DOHH2 (cell line): ENCODE measurements at regions not wholly inside any gene's neighbourhood (a gene's known extent, or its start where the extent isn't known, plus 50 kb on each side); places are given as distances from the start of the nearest gene placed in this dataset.
"Not testable (repeated sequence)": the region's sequence is repeated elsewhere in the genome, so short reads cannot be mapped to it uniquely, and the experiment has no call there.

Source experiments
- H3F3A ChIP-seq: fragments of 200-600 bp; sonication (generic), shearing (Covaris generic); 2 replicates; pipeline ENCODE4 v1.6.0; 2016; ENCODE audit warnings: antibody characterized with exemption, mild to moderate bottlenecking; ENCODE audit not compliant: control insufficient read depth, insufficient read depth
- H3K27ac ChIP-seq: fragments of 200-600 bp; sonication (generic); 2 replicates; pipeline ENCODE4 v1.5.1; 2014; ENCODE audit warnings: low read depth, mild to moderate bottlenecking, low read length, moderate library complexity
- H3K27me3 ChIP-seq: fragments of 200-600 bp; sonication (generic); 2 replicates; pipeline ENCODE4 v1.6.1; 2014; ENCODE audit warnings: mild to moderate bottlenecking, low read length, mixed read lengths; ENCODE audit not compliant: control insufficient read depth
- H3K36me3 ChIP-seq: fragments of 200-600 bp; sonication (generic); 2 replicates; pipeline ENCODE4 v1.6.1; 2014; ENCODE audit warnings: mild to moderate bottlenecking, low read length, moderate library complexity, mixed read lengths; ENCODE audit not compliant: control insufficient read depth
- H3K4me1 ChIP-seq: fragments of 200-600 bp; sonication (generic); 2 replicates; pipeline ENCODE4 v1.6.1; 2014; ENCODE audit warnings: mild to moderate bottlenecking, low read length, mixed read lengths; ENCODE audit not compliant: control insufficient read depth
- H3K4me2 ChIP-seq: fragments of 200-600 bp; sonication (generic); 2 replicates; pipeline ENCODE4 v1.6.0; 2014; ENCODE audit warnings: mild to moderate bottlenecking, low read length, moderate library complexity
- H3K4me3 ChIP-seq: fragments of 200-600 bp; sonication (generic); 2 replicates; pipeline ENCODE4 v1.5.1; 2014; ENCODE audit warnings: mild to moderate bottlenecking, low read length, mixed read lengths
- H3K79me2 ChIP-seq: fragments of 200-600 bp; sonication (generic); 2 replicates; pipeline ENCODE4 v1.6.1; 2014; ENCODE audit warnings: mild to moderate bottlenecking, low read length, mixed read lengths; ENCODE audit not compliant: control insufficient read depth
- H3K9me2 ChIP-seq: fragments of 200-600 bp; sonication (generic); replicated peaks from 2 replicates; pipeline ENCODE4 v1.6.1; 2014; ENCODE audit warnings: mild to moderate bottlenecking, low read length, mixed read lengths; ENCODE audit not compliant: control insufficient read depth
- H3K9me3 ChIP-seq: fragments of 200-600 bp; sonication (generic); 2 replicates; pipeline ENCODE4 v1.6.1; 2014; ENCODE audit warnings: antibody characterized with exemption, low read length, mixed read lengths; ENCODE audit not compliant: control insufficient read depth, insufficient read depth
- H4K20me1 ChIP-seq: fragments of 200-600 bp; sonication (generic); 2 replicates; pipeline ENCODE4 v1.6.0; 2014; ENCODE audit warnings: low read depth, mild to moderate bottlenecking, antibody characterized with exemption, low read length, moderate library complexity; ENCODE audit not compliant: control insufficient read depth, insufficient read depth
- EZH2phosphoT487 ChIP-seq: fragments of 200-600 bp; sonication (generic); IDR thresholded peaks from 2 replicates; pipeline ENCODE4 v1.6.1; 2017; ENCODE audit warnings: borderline replicate concordance, mild to moderate bottlenecking, antibody characterized with exemption, low read length, moderate library complexity, mixed read lengths
- TF ChIP-seq, protein P1 (sequence below): fragments of 200-600 bp; sonication (generic); IDR thresholded peaks from one replicate; pipeline ENCODE4 v1.5.1; 2014; ENCODE audit warnings: antibody characterized with exemption, mild to moderate bottlenecking, low read depth, low read length; ENCODE audit not compliant: poor library complexity, severe bottlenecking

DNA sequence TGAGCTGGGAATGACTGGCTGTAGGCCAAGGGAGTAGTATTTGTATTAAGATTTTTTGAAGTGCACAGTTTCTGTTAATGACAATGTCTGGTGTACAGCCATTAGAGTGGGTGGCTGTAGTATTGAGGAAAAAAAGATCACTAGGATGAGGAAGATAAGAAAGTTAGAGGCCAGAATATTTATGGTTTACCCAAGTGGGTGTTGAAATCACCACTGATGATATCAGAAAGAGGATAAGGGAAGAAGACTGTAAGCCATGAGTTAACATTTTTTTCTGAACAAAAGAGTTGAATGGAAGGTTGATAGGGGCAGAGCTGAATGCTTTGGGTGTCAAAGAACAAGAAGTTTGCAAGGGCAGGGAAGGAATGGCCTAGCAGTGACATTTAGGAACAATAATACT, 104.7 kb downstream of the PRDM13 start:
- no peaks in the 10 kb centered on the region for H4K20me1 ChIP-seq
- H3K4me1 ChIP-seq: no peaks in the 10 kb centered on the region
- H3K9me3 ChIP-seq: no peaks in the 10 kb centered on the region
- H3K79me2 ChIP-seq: no peaks in the 10 kb centered on the region
- H3K36me3 ChIP-seq: no peaks in the 10 kb centered on the region
- H3K27ac ChIP-seq: no peak overlapping the region
- H3F3A ChIP-seq: no peaks in the 10 kb centered on the region
- no peak overlapping the region for H3K4me2 ChIP-seq
- TF ChIP-seq, protein P1, sequence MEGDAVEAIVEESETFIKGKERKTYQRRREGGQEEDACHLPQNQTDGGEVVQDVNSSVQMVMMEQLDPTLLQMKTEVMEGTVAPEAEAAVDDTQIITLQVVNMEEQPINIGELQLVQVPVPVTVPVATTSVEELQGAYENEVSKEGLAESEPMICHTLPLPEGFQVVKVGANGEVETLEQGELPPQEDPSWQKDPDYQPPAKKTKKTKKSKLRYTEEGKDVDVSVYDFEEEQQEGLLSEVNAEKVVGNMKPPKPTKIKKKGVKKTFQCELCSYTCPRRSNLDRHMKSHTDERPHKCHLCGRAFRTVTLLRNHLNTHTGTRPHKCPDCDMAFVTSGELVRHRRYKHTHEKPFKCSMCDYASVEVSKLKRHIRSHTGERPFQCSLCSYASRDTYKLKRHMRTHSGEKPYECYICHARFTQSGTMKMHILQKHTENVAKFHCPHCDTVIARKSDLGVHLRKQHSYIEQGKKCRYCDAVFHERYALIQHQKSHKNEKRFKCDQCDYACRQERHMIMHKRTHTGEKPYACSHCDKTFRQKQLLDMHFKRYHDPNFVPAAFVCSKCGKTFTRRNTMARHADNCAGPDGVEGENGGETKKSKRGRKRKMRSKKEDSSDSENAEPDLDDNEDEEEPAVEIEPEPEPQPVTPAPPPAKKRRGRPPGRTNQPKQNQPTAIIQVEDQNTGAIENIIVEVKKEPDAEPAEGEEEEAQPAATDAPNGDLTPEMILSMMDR: no peak
- TF ChIP-seq EZH2phosphoT487: no peak
- no peak overlapping the region for H3K4me3 ChIP-seq
- no peaks in the 10 kb centered on the region for H3K9me2 ChIP-seq
- H3K27me3 ChIP-seq: no peaks in the 10 kb centered on the region

DNA sequence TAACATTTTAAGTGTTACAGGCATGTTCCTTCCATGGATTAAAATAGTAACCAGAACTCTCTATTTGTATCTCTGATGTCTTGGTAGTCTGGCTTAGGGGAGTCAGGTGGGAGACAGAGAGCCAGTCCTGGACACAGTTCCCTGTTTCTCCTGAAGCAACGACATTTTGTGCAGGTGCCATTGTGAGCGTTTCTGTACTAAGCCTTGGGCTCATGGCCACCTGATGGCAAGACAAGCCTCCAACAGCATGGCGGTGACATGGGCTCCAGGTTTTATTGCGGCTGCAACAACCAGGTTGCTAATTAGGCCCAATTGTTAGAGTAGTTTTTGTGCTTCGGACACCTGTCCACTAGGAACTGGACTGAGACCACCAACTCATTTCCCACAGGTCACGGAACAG, 105.3 kb downstream of the PRDM13 start:
- Histone ChIP-seq H3K4me2 (no peak overlapping the region), H3K36me3 (no peaks in the 10 kb centered on the region), H3K9me2 (no peaks in the 10 kb centered on the region), H3K4me3 (no peak overlapping the region), H3K27ac (no peak overlapping the region), H3K4me1 (no peaks in the 10 kb centered on the region), H4K20me1 (no peaks in the 10 kb centered on the region), H3F3A (no peaks in the 10 kb centered on the region), H3K27me3 (no peaks in the 10 kb centered on the region), H3K9me3 (no peaks in the 10 kb centered on the region; the same call in 1 of the 2 replicates), H3K79me2 (no peaks in the 10 kb centered on the region)
- TF ChIP-seq EZH2phosphoT487: no peak

DNA sequence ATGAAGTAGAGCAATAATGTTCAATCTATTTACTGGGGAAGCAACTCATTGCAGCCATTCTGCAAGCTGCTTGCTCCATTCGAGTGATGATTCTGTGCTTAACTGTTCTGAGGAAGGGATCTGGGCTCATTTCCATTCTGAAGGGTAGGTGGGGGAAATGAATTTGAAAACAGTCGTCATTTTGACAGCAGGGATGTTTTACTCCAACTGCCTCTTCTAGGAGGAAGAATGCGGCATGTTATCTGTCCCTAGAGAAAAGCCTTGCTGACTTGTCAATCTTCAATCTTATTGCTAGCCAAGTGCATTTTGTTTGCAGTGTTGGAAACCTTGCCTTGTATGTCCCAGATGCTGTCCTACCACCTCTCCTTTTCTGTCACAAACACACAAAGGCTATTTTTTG, 105.9 kb downstream of the PRDM13 start:
- H3F3A ChIP-seq: no peaks in the 10 kb centered on the region
- H3K4me1 ChIP-seq: no peaks in the 10 kb centered on the region
- H3K9me2 ChIP-seq: no peaks in the 10 kb centered on the region
- no peaks in the 10 kb centered on the region for H4K20me1 ChIP-seq
- H3K4me2 ChIP-seq: no peak overlapping the region
- no peaks in the 10 kb centered on the region for H3K36me3 ChIP-seq
- H3K27me3 ChIP-seq: no peaks in the 10 kb centered on the region
- no peak overlapping the region for H3K4me3 ChIP-seq
- no peak for TF ChIP-seq EZH2phosphoT487
- TF ChIP-seq, protein P1: no peak
- H3K27ac ChIP-seq: no peak overlapping the region
- H3K9me3 ChIP-seq: no peaks in the 10 kb centered on the region; the same call in 1 of the 2 replicates
- H3K79me2 ChIP-seq: no peaks in the 10 kb centered on the region

DNA sequence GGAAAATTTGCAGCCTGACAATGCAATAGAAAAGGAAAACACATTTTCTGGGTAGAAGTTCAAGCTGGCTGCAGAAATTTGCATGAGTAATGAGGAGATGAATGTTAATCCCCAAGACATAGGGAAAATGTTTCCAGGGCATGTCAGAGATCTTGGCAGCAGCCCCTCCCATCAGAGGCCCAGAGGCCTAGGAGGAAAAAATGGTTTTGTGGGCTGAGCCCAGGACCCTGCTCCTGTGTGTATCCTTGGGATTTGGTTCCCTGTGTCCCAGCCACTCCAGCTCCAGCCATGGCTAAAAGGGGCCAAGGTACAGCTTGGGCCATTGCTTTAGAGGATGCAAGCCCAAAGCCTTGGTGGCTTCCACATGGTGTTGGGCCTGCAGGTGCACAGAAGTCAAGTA, 115.4 kb downstream of the PRDM13 start:
- H3K9me2 ChIP-seq, H3K4me3 ChIP-seq, H3K4me1 ChIP-seq, H3K27ac ChIP-seq, H3F3A ChIP-seq, H3K36me3 ChIP-seq, H3K79me2 ChIP-seq, H3K27me3 ChIP-seq, H3K4me2 ChIP-seq, H4K20me1 ChIP-seq, H3K9me3 ChIP-seq: not testable (repeated sequence)

DNA sequence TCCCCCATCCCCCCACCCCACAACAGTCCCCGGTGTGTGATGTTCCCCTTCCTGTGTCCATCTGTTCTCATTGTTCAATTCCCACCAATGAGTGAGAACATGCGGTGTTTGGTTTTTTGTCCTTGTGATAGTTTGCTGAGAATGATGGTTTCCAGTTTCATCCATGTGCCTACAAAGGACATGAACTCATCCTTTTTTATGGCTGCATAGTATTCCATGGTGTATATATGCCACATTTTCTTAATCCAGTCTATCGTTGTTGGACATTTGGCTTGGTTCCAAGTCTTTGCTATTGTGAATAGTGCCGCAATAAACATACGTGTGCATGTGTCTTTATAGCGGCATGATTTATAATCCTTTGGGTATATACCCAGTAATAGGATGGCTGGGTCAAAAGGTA, 123.6 kb downstream of the PRDM13 start:
- not testable (repeated sequence) for H3K27me3 ChIP-seq, H3K4me2 ChIP-seq, H4K20me1 ChIP-seq, H3K4me1 ChIP-seq, H3F3A ChIP-seq, H3K36me3 ChIP-seq, H3K79me2 ChIP-seq, H3K27ac ChIP-seq, H3K9me3 ChIP-seq, H3K4me3 ChIP-seq, H3K9me2 ChIP-seq
